ENCODE measurements at regions not wholly inside any gene's neighbourhood (a gene's known extent, or its start where the extent isn't known, plus 50 kb on each side); places are given as distances from the start of the nearest gene placed in this dataset.

DNA sequence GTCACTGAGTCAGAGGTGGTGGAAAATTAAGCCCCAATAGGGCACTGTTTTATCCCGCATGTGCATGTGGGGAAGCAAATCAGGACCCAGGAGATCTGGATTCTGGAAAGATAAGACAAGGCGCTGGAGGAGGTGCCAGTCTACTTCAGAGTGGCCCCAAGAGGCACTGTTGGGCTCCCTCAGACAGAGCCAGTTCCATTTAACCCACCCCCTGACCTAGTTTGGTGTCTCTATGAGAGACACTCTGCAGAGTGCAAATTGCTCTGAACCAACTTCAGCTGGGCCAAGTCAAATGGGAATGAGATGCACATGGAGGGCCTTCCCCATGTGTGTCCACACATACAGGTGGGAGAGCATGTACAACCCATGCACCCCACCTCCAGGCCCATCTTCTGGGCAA is 71.1 kb upstream of the MED9 start:
- no peak for TF ChIP-seq JUN (CRISPR knock-in tag; IDR thresholded peaks at IDR 0.05)
- no peak for TF ChIP-seq POLR2A (IDR thresholded peaks at IDR 0.05; ENCODE audit: insufficient read depth in 1 of 2, low read depth in 2 of 2, low read length in 2 of 2)
- no peak for TF ChIP-seq POLR2AphosphoS2 (IDR thresholded peaks at IDR 0.05; ENCODE audit: low read depth, low read length)
- no peak for TF ChIP-seq ZNF33B (CRISPR knock-in tag; IDR thresholded peaks at IDR 0.05)
- no peak for TF ChIP-seq ELF1 (CRISPR knock-in tag; IDR thresholded peaks at IDR 0.05)
- TF ChIP-seq RAD21 (CRISPR knock-in tag; IDR thresholded peaks at IDR 0.05): no peak
- no peak for TF ChIP-seq MAFK (conservative IDR thresholded peaks at IDR 0.05 in 1 of 2, IDR thresholded peaks at IDR 0.05 in 1 of 2; ENCODE audit: low read length in 2 of 2)
- no peak for TF ChIP-seq FOXA1 (IDR thresholded peaks at IDR 0.05)
- no peak for TF ChIP-seq FOXA1 (CRISPR knock-in tag; IDR thresholded peaks at IDR 0.05)
- TF ChIP-seq CTCF (CRISPR knock-in tag; IDR thresholded peaks at IDR 0.05): no peak
